BE2C (cell line): ENCODE measurements at regions not wholly inside any gene's neighbourhood (a gene's known extent, or its start where the extent isn't known, plus 50 kb on each side); places are given as distances from the start of the nearest gene placed in this dataset.

Source experiments
- DNase-seq: peaks from one replicate; pipeline ENCODE4 v3.0.0-alpha.2; 2020
- H3K27me3 ChIP-seq: fragments of 250-450 bp; sonication (Bioruptor Pico); 2 replicates; pipeline ENCODE4 v1.5.1; 2020; ENCODE audit warnings: mild to moderate bottlenecking
- H3K36me3 ChIP-seq: fragments of 250-450 bp; sonication (Bioruptor Pico); 2 replicates; pipeline ENCODE4 v1.5.1; 2020; ENCODE audit warnings: mild to moderate bottlenecking
- H3K4me1 ChIP-seq: fragments of 250-450 bp; sonication (Bioruptor Pico); 2 replicates; pipeline ENCODE4 v1.5.1; 2020
- H3K4me3 ChIP-seq: 2 replicates; pipeline ENCODE4 v1.5.1; 2011; ENCODE audit warnings: low read depth, low read length
- H3K9me3 ChIP-seq: fragments of 250-450 bp; sonication (Bioruptor Pico); 2 replicates; pipeline ENCODE4 v1.5.1; 2020
- TF ChIP-seq, protein P1 (sequence below): IDR thresholded peaks from 2 replicates; pipeline ENCODE4 v1.5.1; 2012; ENCODE audit warnings: mild to moderate bottlenecking, low read depth, low read length

GRCh38 chr3:19002606-19003005 lies 145.7 kb upstream of the KCNH8 start:
- H3K9me3 ChIP-seq = no peaks in the 10 kb centered on the region
- no peak for DNase-seq
- TF ChIP-seq, protein P1, sequence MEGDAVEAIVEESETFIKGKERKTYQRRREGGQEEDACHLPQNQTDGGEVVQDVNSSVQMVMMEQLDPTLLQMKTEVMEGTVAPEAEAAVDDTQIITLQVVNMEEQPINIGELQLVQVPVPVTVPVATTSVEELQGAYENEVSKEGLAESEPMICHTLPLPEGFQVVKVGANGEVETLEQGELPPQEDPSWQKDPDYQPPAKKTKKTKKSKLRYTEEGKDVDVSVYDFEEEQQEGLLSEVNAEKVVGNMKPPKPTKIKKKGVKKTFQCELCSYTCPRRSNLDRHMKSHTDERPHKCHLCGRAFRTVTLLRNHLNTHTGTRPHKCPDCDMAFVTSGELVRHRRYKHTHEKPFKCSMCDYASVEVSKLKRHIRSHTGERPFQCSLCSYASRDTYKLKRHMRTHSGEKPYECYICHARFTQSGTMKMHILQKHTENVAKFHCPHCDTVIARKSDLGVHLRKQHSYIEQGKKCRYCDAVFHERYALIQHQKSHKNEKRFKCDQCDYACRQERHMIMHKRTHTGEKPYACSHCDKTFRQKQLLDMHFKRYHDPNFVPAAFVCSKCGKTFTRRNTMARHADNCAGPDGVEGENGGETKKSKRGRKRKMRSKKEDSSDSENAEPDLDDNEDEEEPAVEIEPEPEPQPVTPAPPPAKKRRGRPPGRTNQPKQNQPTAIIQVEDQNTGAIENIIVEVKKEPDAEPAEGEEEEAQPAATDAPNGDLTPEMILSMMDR = no peak

DNA sequence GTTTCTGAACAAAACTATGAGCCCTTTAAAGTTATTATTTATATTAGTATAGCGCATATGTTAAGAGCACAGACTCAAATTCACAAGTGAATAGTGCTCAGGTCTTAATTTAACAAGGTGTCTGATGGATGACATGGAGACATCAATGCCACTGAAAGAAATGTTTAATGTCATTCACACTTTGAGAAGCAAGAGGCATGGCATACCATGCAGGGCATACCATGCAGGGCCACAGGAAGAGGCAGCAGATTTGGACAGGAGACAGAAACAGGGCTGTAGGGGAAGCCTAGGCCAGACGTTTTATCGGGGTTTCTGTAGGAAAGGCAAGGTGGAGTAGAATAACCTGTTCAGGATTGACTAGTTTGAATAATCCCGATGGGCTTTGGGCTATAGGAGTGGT lies 150.2 kb upstream of the KCNH8 start:
- DNase-seq = no peak
- no peaks in the 10 kb centered on the region for H3K4me1 ChIP-seq
- TF ChIP-seq, protein P1 = no peak

More at GRCh38 chr3:19002606-19003005, 145.7 kb upstream of the KCNH8 start:
- Histone ChIP-seq H3K36me3 (no peaks in the 10 kb centered on the region), H3K4me3 (no peak overlapping the region), H3K4me1 (no peaks in the 10 kb centered on the region), H3K27me3 (no peaks in the 10 kb centered on the region)

DNA sequence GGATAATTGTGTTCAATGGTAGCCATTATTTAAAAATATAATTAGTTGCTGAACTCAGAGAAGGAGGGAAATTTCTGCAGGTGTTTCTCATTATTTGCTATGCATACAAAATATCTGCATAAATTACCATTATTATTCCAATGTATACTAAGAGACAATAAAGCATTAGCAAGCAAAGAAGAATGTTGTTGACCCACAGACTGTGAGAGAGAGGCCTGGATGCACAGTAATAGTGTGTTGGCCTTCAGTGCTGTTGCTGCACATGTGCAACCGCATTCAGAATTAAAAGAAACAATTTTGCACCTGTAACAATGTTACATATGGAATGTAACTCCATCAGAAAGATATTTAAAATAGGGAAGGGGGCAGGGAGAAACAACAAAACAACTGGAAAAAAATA lies 155.6 kb upstream of the KCNH8 start:
- H3K4me1 ChIP-seq = no peaks in the 10 kb centered on the region
- no peaks in the 10 kb centered on the region; the same call in 1 of the 2 replicates for H3K27me3 ChIP-seq
- no peak overlapping the region for H3K4me3 ChIP-seq
- TF ChIP-seq, protein P1 = no peak
- no peaks in the 10 kb centered on the region for H3K36me3 ChIP-seq
- DNase-seq = no peak
- H3K9me3 ChIP-seq = no peaks in the 10 kb centered on the region

More for the DNA sequence above, 150.2 kb upstream of the KCNH8 start:
- Histone ChIP-seq H3K27me3 (no peaks in the 10 kb centered on the region), H3K9me3 (no peaks in the 10 kb centered on the region), H3K4me3 (no peak overlapping the region), H3K36me3 (no peaks in the 10 kb centered on the region)

DNA sequence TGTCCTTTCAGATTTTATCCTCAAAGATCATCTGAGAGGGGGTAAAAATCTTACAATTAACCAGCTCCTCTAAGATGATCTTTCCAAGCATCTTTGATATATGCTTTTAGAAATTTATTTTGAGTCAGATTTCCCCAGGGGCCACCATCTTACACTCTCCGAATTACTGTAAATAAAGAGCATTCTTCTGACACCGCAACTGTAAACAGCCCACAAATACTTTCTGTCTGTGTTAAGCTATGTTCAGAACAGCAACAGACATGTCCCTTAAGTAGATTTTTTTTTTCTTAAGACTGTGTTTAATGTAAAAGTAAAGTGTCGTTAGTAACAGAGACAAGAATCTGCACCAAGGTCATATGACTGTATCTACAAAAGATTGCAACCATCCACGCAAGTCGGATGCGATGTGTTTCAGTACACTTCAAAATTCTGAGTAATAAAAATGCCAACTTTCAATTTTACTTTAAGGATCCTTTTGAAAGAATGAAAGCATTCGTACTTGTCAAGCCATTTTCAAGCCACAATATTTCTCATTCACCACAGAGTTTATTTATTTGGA lies 159.0 kb upstream of the KCNH8 start:
- TF ChIP-seq, protein P1 = no peak
- no peaks in the 10 kb centered on the region for H3K9me3 ChIP-seq
- DNase-seq = no peak
- no peak overlapping the region for H3K4me3 ChIP-seq
- no peaks in the 10 kb centered on the region for H3K36me3 ChIP-seq
- no peaks in the 10 kb centered on the region; the same call in 1 of the 2 replicates for H3K27me3 ChIP-seq
- H3K4me1 ChIP-seq = no peaks in the 10 kb centered on the region

DNA sequence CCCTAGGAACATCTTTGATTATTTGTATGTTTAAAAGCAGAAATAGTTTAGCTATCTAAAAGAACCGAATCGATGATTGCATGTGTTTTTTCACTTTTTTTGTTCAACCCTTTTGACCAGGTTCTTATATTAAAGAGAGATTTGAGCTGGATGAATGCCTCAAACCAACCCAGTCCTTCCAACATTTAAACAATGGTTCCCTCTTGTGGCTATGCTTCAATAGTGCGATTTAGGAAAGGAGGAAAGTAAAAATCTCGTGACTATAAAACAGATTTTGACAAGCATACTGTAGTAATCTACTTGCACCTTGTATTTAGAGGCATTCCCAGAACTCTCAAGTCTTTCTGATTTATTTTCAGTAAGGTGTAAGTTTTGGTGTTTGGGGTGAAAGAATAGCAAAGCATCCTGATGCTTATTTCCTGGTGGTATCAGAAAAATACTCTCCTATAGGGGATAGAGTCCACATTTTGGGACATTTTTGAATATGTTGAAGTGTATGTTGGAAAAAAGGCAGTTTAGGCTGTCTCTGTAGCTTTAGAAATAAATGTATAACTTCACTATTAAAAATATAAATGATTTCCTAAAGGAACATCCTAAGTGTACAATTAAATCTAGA lies 159.6 kb upstream of the KCNH8 start:
- DNase-seq = no peak

More for the DNA sequence above, 159.6 kb upstream of the KCNH8 start:
- H3K27me3 ChIP-seq = no peaks in the 10 kb centered on the region; the same call in 1 of the 2 replicates
- no peaks in the 10 kb centered on the region for H3K9me3 ChIP-seq
- H3K4me3 ChIP-seq = no peak overlapping the region
- no peaks in the 10 kb centered on the region for H3K4me1 ChIP-seq
- no peaks in the 10 kb centered on the region for H3K36me3 ChIP-seq
- TF ChIP-seq, protein P1 = peak; percentile 54
